HG02981 (cell line): ENCODE measurements at regions not wholly inside any gene's neighbourhood (a gene's known extent, or its start where the extent isn't known, plus 50 kb on each side); places are given as distances from the start of the nearest gene placed in this dataset.

Source experiments
- ATAC-seq: cut with Tn5 transposase; IDR thresholded peaks from one replicate; pipeline ENCODE4 v1.9.1; 2021; ENCODE audit warnings: mild to moderate bottlenecking, moderate library complexity; ENCODE audit not compliant: unreplicated experiment

GRCh38 chr9:25613709-25614108 is 64.5 kb downstream of the TUSC1 start:
- ATAC-seq, result no peak

DNA sequence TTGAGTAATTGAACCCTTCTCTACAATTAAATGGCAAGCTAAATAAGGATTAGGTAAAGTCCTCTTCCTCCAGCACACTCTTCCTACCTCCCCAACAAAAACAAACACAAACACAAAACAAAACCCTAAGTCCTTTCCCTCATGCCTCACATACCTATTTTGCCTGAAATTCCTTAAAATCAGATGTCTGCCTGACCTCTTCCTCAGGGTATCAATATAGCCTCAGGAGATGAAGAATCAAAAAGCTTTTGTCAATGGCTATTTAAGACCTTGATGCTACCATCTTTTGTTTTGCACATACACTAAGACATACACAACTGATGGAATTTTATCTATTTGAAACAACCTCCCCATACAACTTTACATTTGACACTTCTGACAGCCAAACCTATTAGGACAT is 75.1 kb downstream of the TUSC1 start:
- no peak for ATAC-seq

GRCh38 chr9:25602400-25603044 is 75.7 kb downstream of the TUSC1 start:
- no peak for ATAC-seq

DNA sequence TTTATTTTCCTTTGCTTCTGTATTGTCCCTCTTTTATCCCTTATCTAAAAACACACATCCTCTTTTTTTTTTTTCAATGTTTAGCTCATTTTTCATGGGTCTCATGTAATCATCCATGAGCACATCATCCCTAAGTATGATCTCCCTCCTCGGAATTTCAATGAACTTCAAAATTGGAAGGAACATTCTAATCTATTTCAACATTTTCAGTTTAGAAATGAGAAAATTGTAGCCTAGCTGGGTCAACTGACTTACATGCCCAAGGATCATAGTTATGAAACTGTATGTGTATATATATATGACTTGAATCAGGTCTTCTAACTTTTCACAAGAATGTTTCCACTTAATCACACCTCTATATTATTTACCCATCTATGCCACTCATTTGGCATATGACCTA is 77.7 kb downstream of the TUSC1 start:
- no peak for ATAC-seq

GRCh38 chr9:25584611-25585010 is 93.6 kb downstream of the TUSC1 start:
- no peak for ATAC-seq

DNA sequence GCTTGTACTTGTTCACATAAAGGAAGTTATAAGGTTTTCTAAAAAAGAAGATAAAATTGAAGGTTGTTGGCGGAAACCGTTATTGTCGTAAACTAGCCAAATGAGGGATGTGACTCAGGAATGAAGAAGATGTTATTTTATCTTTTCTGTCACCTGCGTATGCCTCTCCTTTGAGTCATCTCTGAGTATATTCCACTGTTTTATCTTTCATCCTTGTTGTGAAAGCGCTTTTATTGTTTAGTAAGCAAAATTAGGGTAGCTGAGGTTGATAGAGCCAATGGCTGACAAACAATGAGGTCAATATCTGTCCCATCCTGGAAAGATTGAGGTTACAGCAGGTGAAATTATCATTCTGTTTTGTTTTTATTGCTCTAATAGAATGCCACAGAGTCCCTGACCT is 105.0 kb downstream of the TUSC1 start:
- no peak for ATAC-seq

DNA sequence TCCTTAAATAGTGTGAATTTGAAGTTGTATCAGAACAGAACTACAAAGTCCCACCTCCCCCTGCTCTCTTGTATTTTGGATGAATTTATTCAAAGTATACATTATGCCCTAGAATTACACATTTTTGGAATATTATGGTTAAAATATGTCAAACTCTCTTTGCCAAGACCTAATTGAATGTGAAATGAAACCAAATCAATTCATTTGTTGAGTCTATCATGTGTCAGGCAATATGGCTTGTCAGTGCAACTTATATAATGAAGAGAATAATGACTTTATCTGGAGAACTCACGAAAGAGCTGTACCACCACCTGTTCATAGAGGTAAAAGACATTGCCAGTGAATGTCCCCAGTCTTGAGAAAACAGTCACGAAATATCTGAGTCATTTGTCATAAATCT is 106.8 kb downstream of the TUSC1 start:
- ATAC-seq, result no peak

GRCh38 chr9:25570802-25571201 is 107.4 kb downstream of the TUSC1 start:
- no peak for ATAC-seq

- ATAC-seq, result no peak
Measured at GRCh38 chr9:25562101-25562500, 116.1 kb downstream of the TUSC1 start.

DNA sequence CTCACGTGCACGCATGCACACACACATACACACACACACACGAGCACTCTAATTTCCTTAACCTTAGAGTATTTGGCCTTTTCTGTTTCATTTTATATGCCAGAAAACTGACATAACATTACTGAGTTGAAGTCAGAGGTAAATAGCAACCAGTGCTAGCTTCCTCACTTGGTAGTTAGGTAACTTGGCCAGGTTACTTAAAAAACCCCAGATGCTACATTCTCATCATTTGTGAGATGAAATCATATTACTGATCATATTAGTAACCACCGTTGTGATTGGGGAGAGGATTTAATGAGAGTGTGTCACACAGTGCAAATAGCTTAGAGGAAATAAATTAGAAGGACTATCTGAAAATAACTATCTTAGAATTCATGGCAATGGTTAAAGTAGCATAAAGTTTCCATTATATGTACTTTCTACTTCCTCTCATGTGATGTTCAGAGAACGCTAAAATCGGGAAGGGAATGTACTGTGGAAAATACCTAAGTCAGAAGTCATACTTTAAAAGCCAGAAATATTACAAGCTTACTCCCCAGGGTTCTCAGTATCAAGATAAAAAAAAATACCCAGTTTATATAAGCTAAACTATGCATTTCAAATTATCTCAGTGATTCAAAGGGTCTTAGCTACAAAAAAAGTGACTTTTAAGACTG is 120.5 kb downstream of the TUSC1 start:
- ATAC-seq, result no peak

GRCh38 chr9:25556540-25556939 is 121.7 kb downstream of the TUSC1 start:
- ATAC-seq, result no peak

DNA sequence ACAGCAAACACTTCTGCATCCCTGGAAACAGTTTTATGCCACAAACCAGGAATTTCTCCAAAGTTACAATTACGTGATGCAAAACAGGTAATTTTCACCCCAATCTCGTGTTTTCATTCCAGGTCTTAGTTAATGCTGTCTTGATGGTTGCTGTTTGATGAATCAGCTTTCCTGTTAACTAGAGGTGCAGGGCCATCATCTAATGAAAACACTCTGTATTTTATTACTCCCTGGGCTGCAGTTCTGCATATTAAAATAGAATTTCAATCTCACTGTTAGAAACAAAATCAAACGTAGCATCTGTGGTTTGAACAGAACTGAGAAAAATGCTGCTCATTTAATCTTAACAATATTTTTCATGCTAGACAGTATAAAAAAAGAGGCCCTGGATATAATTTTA is 129.4 kb downstream of the TUSC1 start:
- ATAC-seq, result no peak

- no peak for ATAC-seq
Measured at GRCh38 chr9:25543806-25544205, 134.4 kb downstream of the TUSC1 start.

GRCh38 chr9:25542319-25542718 is 135.9 kb downstream of the TUSC1 start:
- no peak for ATAC-seq

DNA sequence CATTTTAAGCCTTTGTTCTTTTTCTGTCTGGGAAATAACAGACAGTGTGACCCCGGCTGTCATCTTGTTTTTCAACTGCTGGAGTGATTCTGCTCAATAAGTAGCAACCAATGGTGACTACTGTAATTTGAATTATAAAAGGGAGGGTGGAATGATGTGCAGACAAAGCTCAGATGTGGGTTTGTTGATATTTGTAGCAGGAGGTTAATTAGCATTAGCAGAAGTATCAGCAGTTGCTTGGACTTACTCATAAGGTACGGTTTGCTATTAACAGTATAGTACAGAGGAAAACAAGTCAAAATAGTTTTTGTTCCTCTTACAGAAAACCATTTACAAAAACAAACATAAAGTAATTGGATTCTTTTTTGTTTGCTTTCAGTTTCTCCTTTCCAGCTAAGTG is 140.4 kb downstream of the TUSC1 start:
- ATAC-seq, result no peak

DNA sequence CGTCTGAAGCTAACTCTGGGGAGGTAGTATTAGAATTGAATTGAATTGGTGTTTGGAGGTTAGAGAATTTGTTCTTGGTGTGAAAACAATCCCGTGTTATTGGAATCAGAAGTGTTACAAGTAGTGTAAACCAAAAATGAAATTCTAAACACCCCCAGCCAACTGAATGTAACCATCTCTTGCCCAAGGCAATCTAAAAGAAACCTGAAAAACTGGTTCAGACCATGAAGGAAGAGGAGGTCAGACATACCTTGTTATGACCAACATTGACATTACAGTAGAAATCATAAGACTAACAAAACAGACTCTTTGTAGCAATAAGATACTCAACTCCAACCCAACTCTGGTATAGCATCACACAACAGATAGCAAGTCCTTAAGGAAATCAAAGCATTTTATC is 159.0 kb downstream of the TUSC1 start:
- ATAC-seq, result no peak

DNA sequence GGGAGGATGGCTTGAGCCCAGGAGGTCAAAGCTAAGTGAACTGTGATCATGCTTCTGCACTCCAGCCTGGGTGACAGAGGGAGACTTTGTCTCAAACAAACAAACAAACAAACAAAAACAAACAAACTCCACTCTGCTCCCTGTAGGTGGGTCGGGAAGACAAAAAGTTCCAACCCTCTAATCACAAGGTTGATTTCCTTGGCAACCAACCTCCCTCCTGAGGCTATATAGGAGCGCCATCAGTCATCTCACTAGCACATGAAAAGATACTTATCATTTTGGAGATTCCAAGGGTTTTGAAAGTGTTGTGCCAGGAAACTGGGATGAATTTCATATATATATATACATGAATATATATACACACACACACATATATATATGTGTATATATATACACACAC is 160.5 kb downstream of the TUSC1 start:
- ATAC-seq, result no peak

DNA sequence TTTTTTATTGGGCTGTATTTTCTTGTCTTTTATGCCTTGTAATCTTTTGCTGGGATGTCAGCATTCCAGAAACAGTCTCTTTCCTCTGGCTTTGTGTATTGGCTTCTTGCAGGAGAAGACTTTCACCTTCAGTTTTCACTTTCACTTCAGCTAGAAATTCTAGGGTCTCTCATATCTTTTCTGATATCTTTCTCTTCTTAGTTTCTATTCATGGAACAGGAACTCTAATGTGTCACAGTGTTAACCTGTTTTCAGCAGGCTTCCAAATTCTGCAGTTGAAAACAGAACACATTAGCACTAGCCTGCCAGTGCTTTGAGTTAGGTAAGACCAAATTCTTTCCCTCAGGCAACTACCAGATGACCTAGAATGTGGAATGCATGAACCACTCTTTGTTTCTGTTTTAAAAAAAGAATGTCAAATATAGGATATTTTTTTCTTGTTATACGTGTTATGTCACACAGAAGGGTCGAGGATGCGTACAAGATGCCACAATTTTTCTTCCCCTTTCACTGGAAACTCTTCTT is 164.7 kb downstream of the TUSC1 start:
- ATAC-seq, result no peak

GRCh38 chr9:25505644-25506043 is 172.6 kb downstream of the TUSC1 start:
- ATAC-seq, result no peak

GRCh38 chr9:25481372-25481771 is 196.9 kb downstream of the TUSC1 start:
- no peak for ATAC-seq

GRCh38 chr9:25480696-25481095 is 197.5 kb downstream of the TUSC1 start:
- ATAC-seq, result no peak

GRCh38 chr9:25472681-25473080 is 205.6 kb downstream of the TUSC1 start:
- ATAC-seq, result no peak
